Esophagus mucosa (tissue), 1 donor: ENCODE measurements at regions not wholly inside any gene's neighbourhood (a gene's known extent, or its start where the extent isn't known, plus 50 kb on each side); places are given as distances from the start of the nearest gene placed in this dataset.
A peak's percentile ranks its signal among the peaks of the same experiment; 100 is the strongest.
"Not testable (repeated sequence)": the region's sequence is repeated elsewhere in the genome, so short reads cannot be mapped to it uniquely, and the experiment has no call there.

Experiments
- ATAC-seq: fragments of 200-7000 bp; cut with Tn5 transposase; one replicate; pipeline ENCODE4 v1.9.1; 2020
- donor health status: DM: yes; HTN: yes; CAD: no.

- ATAC-seq, result no peak
These were observed 201.6 kb downstream of the HNRNPD start for GRCh38 chr4:82172186-82172585.

DNA sequence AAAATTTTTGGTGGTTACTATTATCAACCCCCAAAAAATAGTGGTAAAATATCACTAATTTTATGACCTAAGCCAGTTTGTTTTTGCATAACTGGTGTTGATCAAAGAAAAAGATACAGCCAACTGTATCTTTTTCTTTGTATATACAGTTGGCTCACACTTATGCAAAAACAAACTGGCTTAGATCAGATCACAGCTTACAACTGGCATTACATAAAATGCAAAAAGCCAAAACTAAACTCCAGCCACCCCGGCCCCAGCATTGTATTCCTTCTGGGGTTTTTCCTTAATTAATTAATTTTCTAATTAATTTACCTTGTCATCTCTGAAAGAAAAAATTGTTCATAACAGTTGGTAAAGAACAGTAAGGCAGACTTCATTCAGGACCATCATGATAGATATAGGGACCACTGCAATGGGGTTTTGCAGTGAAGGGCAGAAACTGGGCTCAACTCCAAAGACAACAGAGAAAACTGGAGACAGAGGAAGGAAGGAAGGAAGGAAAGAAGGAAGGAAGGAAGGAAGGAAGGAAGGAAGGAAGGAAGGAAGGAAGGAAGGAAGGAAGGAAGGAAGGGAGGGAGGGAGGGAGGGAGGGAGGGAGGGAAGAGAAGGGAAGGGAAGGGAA is 202.1 kb downstream of the HNRNPD start:
- ATAC-seq, result no peak

- no peak for ATAC-seq
These were observed 224.0 kb downstream of the HNRNPD start for GRCh38 chr4:82149750-82150149.

DNA sequence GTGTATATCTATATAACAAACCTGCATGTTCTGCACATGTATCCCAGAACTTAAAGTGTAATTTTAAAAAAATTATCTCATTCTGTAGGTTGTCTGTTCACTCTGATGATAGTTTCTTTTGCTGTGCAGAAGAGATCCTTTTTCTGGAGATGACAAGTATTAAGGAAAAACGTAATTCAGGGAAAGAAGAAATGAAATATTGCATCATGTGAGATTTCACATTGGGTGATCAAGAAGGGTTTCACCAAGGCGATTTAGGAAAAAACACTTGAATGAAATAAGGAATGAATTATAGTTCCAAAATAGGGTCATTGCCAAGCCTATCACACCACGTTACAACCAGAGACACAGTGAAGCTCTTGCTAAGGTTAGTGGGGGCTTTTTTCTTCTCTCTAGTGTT is 227.9 kb downstream of the HNRNPD start:
- no peak for ATAC-seq

GRCh38 chr4:82140422-82140821 is 233.4 kb downstream of the HNRNPD start:
- no peak for ATAC-seq

DNA sequence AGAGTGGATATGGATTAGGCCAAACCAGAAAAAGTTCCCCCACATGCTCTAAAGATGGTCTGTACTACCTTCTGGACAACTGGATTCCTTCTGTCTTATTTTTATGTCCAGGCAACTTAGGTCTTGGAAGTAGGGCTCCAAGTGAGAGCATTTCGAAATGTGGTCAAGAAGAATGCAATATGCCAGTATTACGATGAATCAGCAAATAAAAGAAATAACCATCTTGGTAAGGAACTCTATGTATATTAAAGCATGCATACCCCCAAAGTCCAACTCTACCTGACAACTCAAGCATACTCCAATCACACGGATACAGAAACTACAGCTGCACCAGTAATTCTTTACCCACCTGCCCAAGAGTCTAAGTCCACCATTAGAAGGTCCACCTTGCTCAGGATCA is 234.5 kb downstream of the HNRNPD start:
- ATAC-seq, result no peak

DNA sequence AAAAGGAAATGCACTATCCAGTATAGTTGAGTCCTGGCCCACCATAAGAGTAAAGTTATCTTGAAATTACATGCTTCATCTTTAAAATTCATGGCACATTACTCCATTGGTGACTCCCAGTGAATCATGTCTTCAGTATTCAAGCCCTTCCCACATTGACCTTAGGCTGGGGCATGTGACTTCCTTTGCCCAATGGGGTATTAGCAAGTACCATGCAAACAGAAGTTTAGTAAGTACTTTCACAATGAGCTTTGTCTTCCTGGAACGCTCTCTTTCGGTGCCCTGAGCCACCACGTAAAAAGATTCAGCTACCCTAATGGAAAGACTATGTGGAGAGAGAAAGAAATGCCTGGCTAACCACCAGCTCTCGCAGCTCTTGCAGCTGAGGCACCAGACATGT is 235.4 kb downstream of the HNRNPD start:
- ATAC-seq, result peak; percentile 58

DNA sequence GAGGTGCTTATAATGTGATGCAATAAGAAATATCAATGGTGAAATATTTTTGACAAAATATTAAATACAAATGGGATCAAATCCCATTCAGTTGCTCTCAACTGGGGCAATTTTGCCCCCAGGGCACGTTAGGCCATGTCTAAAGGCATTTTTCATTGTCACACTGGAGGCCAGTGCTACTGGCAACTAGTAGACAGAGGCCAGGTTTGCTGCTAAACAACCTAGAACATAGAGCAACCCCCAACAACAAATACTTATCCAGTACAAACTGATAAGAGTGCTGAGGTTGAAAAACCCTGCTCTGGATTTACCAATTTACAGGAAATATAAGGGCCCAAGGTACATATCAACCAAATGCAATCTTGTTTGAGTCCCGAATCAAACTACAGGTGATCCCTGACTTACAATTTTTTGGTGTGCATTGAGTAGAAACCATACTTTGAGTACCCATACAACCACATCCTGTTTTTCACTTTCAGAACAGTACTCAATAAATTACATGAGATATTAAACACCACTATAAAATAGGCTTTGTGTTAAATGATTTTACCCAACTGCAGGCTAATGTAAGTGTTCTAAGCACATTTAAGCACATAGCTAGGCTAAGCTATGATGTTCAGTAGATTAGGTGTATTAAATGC is 237.5 kb downstream of the HNRNPD start:
- ATAC-seq, result no peak

- no peak for ATAC-seq
These were observed 245.4 kb downstream of the HNRNPD start for GRCh38 chr4:82128355-82128754.

DNA sequence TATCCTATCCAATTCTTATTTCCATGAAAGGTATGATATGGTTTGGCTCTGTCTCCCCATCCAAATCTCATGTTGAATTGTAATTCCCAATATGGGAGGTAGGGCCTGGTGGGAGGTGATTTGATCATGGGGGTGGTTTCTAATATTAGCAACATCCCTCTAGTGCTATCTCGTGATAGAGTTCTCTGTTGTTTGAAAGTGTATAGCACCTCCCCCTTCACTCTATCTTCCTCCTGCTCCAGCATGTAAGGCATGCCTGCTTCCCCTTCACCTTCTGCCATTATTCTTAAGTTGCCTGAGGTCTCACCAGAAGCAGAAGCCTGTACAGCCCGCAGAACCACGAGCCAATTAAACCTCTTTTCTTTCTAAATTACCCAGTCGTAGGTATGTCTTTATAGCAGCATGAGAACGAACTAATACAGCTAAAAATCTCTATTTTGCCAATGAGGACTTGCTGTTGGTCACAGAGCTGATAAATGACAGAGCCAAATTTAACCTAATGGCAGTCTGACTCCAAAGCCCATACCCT is 247.2 kb downstream of the HNRNPD start:
- ATAC-seq, result no peak

GRCh38 chr4:82125787-82126297 is 247.9 kb downstream of the HNRNPD start:
- ATAC-seq, result no peak

DNA sequence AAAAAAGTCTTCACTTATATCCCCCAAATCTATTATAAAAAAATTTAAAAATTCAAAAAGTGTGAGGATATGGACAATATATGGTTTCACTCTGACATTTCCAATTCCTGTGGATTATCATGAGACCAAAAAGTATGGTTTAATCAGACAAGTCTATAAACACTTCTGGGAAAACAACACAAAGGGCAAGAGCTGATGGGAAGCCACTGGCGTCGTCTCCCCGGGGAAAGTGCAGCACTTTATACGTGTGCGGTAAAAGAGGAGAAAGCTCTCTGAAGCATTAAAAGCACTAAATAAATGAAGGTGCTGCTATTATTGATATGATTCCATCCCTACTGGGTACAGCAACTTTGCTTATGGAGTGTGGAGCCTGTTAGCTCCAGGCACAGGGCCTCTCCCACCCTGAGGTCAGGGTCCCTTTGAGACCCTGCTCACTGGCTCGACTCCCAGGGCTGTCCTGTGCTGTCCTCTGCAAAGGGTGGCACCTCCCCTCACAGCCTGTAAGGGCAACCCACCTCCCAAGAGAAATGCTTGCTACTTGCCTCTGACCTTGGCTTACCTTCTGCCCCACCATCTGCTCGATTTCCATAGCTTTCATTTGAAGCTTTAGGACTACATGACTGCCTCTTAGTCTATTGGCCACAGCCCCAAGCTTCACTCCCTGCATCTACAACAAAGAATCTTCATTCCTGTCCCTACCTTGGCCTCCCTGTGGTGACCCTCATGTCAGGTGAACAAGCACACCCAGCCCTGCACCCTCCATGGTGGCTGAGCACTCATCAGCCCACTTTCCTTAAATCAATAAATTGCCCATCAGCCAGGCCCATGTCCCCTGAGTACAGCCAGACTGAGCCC is 248.6 kb downstream of the HNRNPD start:
- no peak for ATAC-seq

DNA sequence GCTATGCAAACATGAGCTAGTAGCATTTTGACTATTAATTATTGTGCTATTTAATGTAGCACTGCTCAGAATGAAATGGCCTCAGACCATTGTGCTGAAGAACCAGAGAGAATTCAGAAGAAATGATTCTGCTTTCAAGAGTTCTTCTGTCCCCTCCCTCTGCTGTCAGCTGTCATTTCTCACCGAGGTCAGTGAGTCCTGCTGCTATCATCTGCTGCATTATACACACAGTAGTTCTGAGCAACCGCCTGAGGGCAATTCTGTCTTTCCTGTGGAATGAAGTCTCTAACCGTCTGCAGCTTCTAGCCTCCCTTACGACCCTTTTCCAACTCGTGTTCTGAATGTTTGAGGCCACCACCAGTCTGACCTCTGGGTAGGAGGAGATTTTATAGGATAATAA is 249.4 kb downstream of the HNRNPD start:
- ATAC-seq, result no peak

DNA sequence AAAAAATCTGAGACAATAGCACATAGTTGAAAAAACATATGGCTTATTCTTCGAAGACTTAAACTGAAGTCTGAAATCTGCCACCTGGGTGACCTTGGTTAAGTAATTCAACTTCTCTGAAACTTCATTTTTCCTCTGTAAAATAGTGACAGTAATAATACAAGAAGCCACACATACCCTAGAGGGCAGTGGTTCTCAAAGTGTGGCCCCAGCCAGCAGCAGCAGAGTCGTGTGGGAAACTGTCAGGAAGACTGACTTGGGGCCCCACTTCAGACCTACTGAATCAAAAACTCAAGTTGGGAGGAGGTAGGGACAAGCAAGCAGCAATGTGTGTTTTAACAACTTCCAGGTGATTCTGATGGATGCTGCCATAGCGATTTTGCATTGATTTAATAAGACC is 249.9 kb downstream of the HNRNPD start:
- ATAC-seq, result no peak

GRCh38 chr4:82115183-82115582 is 258.6 kb downstream of the HNRNPD start:
- ATAC-seq, result not testable (repeated sequence)

DNA sequence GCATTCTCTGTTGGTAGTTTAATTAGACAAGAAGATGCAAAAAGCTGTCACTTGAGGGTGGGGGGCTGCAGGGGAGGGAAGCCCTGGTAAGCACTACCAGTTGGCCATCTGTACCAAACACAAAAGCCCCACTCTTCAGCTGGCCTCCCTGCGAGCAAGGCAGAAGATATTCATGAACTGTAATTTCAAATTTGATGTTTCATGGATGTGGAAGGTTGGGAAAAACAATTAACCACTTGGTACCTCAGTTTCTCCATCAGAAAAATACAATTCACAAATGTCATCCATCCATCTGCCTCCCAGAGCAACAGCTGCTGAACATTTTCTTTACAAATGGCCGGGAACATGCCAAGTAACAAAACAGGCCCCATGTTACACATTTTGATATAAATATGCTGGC is 265.3 kb downstream of the HNRNPD start:
- no peak for ATAC-seq

- ATAC-seq, result no peak
These were observed 269.2 kb downstream of the HNRNPD start for GRCh38 chr4:82104578-82104977.

DNA sequence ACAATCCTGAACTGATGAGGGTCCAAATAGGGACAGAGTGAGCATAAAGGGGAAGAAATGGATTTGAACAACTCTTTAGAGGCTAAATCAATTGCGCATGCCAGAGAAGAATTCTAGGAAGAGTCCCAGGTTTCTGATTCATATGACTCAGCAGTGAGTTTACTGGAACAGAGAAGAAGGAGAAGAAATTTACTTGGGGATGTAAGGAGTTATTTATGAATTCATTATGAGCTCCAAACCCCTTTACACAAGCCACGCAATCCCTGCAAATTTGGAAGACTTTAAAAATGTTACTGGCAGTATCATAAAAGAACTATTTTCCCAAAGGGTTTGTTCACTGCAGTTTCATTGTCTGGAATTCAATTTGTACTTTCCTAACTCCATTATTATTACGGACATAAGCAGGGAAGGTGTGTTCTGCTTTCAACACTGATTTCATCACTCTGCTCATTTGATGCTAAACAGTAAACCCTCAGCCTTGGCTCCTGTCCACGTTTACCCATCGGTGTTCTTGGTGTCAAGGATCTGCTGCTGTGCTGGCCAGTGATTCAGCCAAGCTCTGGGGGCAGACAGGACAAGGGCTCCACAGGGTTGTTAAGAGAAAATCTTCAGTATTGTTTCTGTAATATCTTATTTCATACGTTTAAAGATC is 273.7 kb downstream of the HNRNPD start:
- ATAC-seq, result no peak

- ATAC-seq, result no peak
These were observed 276.3 kb downstream of the HNRNPD start for GRCh38 chr4:82097504-82097903.

GRCh38 chr4:82090717-82091116 is 283.1 kb downstream of the HNRNPD start:
- no peak for ATAC-seq

GRCh38 chr4:82084747-82085146 is 289.0 kb downstream of the HNRNPD start:
- no peak for ATAC-seq

- not testable (repeated sequence) for ATAC-seq
These were observed 296.3 kb downstream of the HNRNPD start for GRCh38 chr4:82077471-82077995.

DNA sequence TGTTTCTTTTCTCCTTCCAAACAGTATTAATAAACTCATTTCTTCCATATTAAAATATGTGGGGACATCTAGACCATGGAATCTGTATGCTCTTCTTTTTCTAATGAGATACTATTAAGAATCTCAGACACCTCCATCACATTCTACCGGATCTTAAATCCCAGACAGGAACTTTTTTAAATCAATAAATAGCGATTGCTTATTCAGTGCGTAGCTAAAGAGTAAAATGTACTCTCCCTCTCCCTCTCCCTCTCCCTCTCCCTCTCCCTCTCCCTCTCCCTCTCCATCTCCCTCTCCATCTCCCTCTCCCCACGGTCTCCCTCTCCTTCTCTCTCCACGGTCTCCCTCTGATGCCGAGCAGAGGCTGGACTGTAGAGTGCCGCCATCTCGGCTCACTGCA is 297.0 kb downstream of the HNRNPD start:
- no peak for ATAC-seq
